Esophagus squamous epithelium (tissue), 4 donors: ENCODE measurements at regions not wholly inside any gene's neighbourhood (a gene's known extent, or its start where the extent isn't known, plus 50 kb on each side); places are given as distances from the start of the nearest gene placed in this dataset.

ENCODE experiments used
- POLR2A ChIP-seq, 4 donors: fragments of 450-650 bp; IDR thresholded peaks; one replicate each; pipeline ENCODE4 v1.6.1; 2017; ENCODE audit warnings: antibody characterized with exemption in 4 of 4, mild to moderate bottlenecking in 4 of 4, moderate library complexity in 3 of 4
- TF ChIP-seq, protein P1 (sequence below), 6 experiments: fragments of 450-650 bp in 4 of 6; fragments of 200-600 bp in 2 of 6; sonication (generic) in 2 of 6; IDR thresholded peaks; one replicate each; pipeline ENCODE4 v1.5.1; 2016 to 2019; ENCODE audit warnings: antibody characterized with exemption in 6 of 6, mild to moderate bottlenecking in 4 of 6, moderate library complexity in 4 of 6

DNA sequence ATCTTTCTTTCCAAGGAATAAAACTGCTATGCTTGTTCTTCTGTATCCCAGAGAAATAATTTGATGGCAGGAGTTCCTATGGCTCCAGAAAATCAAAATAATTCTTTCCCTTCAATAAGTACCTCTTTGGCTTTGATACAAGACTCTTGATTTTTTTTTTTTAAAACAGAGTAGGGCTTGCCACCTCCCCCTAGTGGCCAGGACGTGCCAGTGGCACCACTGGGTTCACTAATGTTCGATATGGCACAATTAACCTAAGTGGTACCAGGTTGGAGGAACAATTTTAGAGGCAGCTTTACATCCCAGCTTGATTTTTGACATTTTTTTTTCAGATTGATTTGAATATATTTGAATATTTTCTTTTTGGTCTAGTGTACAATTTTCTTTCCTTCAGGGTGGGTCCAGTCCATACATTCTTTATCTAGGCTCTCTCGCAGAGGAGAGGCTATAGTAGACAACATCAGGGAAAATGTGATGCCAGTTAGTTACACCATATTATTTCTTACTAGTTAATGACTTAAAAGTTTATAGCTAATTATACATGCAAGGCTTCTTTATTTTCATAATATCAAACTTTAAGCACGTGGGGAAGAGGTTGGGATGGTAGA, 330.9 kb downstream of the S1PR1 start:
- TF ChIP-seq, protein P1, sequence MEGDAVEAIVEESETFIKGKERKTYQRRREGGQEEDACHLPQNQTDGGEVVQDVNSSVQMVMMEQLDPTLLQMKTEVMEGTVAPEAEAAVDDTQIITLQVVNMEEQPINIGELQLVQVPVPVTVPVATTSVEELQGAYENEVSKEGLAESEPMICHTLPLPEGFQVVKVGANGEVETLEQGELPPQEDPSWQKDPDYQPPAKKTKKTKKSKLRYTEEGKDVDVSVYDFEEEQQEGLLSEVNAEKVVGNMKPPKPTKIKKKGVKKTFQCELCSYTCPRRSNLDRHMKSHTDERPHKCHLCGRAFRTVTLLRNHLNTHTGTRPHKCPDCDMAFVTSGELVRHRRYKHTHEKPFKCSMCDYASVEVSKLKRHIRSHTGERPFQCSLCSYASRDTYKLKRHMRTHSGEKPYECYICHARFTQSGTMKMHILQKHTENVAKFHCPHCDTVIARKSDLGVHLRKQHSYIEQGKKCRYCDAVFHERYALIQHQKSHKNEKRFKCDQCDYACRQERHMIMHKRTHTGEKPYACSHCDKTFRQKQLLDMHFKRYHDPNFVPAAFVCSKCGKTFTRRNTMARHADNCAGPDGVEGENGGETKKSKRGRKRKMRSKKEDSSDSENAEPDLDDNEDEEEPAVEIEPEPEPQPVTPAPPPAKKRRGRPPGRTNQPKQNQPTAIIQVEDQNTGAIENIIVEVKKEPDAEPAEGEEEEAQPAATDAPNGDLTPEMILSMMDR (IDR thresholded peaks at IDR 0.05), result peak; percentile 33 to 76 (median 48)
- no peak for TF ChIP-seq POLR2A (IDR thresholded peaks at IDR 0.05)
